ENCODE measurements at regions not wholly inside any gene's neighbourhood (a gene's known extent, or its start where the extent isn't known, plus 50 kb on each side); places are given as distances from the start of the nearest gene placed in this dataset.
A peak's percentile ranks its signal among the peaks of the same experiment; 100 is the strongest.

GRCh38 chr9:28805197-28805596 is 1231.9 kb upstream of the C9orf72 start:
- DNase-seq (ENCODE audit: low spot score) (no peak), FAIRE-seq (no peak)

GRCh38 chr9:28808042-28808441 is 1234.8 kb upstream of the C9orf72 start:
- DNase-seq (ENCODE audit: low spot score) (peak; percentile 34), FAIRE-seq (peak; percentile 72)

GRCh38 chr9:28810388-28811075 is 1237.3 kb upstream of the C9orf72 start:
- FAIRE-seq: peak; percentile 91
- peak; percentile 76 for DNase-seq (ENCODE audit: low spot score)

DNA sequence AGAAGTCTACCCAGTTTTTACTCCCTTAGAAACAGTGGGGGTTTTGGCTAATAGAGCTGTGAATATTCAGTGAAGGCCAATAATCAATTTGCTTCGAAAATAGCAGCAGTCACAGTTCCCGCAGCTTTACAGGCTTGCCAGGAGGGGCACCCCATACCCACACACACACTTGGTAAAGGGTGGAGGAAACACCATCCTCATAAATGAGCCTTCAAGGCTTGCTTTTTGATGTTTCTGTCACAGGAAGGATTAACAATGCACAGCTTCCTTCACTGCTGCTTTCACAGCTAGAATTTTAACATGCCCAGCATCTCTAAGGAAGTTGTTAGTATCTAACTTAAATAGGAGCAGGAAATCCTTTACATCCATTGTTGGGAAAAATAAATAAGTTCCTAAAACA is 1247.5 kb upstream of the C9orf72 start:
- DNase-seq (ENCODE audit: low spot score): no peak
- FAIRE-seq: no peak

GRCh38 chr9:28821240-28821639 is 1248.0 kb upstream of the C9orf72 start:
- DNase-seq (ENCODE audit: low spot score): no peak

GRCh38 chr9:28824432-28824963 is 1251.2 kb upstream of the C9orf72 start:
- no peak for DNase-seq (ENCODE audit: low spot score)
- FAIRE-seq: no peak

More at GRCh38 chr9:28821240-28821639, 1248.0 kb upstream of the C9orf72 start:
- FAIRE-seq: no peak

- DNase-seq (ENCODE audit: low spot score) (no peak), FAIRE-seq (no peak)
Observed at GRCh38 chr9:28832168-28832770, 1259.0 kb upstream of the C9orf72 start.

- no peak for FAIRE-seq
Observed at GRCh38 chr9:28834156-28834555, 1260.9 kb upstream of the C9orf72 start.

DNA sequence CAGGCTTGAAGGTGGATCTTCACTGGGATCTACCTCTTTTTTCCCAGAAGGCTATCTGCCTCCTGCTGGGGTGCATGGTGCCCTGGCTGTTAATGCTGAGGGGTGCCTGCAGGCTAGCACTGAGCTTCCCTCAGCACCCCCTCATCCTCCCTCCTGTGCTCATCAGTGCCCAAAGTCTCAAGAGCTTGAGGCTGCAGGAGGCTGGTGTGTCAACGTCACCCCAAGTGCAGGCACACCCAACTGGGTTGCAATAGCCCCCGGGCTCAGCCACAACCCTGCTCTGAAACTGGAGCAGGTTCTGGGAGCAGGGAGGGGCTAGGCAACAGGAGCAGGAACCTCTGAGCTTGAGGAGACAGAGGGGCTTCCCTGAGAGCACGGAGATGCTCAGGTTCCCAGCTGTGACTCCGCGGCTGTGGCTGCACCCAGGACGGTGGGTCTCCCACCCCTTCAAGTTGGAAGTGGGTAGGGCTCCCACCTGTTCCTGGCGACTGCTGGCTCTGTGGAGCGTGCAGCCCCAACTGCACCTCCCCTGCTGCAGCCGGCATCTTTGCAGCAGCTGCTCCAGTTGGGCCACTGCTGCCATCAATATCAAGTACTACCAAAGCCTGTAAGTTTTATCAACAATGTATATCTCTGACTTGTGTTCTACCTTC is 1266.6 kb upstream of the C9orf72 start:
- FAIRE-seq: no peak
- no peak for DNase-seq (ENCODE audit: low spot score)

More at GRCh38 chr9:28834156-28834555, 1260.9 kb upstream of the C9orf72 start:
- no peak for DNase-seq (ENCODE audit: low spot score)

- FAIRE-seq (no peak), DNase-seq (ENCODE audit: low spot score) (no peak)
Observed at GRCh38 chr9:28841775-28842174, 1268.5 kb upstream of the C9orf72 start.

GRCh38 chr9:28847331-28847730 is 1274.0 kb upstream of the C9orf72 start:
- DNase-seq (ENCODE audit: low spot score) (no peak), FAIRE-seq (no peak)

DNA sequence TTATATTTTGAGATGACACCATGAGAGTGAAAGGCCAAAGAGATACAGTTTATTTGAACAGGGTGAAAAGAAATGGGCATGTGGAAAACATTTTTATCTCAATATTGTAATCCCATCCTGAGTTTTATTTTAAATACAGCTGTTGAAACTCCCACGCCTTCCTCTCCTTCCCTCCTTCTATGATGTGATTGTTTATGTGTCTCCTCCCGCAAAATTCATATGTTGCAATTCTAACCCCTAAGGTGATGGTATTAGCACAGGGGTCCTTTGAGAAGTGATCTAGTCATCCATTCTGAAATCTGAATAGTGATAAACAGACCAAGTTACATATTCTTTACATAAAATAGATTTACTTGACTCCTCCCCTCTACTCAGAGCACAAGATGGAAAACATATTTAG is 1275.4 kb upstream of the C9orf72 start:
- no peak for FAIRE-seq
- no peak for DNase-seq (ENCODE audit: low spot score)

GRCh38 chr9:28853477-28853876 is 1280.2 kb upstream of the C9orf72 start:
- no peak for FAIRE-seq
- no peak for DNase-seq (ENCODE audit: low spot score)

DNA sequence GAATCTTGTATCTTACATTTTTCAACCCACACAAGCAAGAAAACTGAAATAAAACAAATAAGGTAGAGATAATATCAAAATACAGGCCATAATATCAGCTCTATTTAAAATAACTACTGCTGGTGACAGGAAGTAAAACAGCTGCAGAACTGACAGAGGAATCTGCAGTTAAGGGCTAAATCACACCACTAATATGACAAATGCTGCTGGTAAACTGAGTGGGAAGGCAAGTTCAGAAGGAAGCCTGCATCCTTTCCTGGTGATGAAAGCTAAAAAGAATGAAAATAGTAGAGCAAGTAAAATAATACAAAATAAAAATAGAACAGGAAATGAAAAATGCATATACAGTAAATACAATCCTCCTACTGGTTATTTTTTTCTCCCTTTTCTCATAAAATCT is 1293.7 kb upstream of the C9orf72 start:
- FAIRE-seq (no peak), DNase-seq (ENCODE audit: low spot score) (no peak)

DNA sequence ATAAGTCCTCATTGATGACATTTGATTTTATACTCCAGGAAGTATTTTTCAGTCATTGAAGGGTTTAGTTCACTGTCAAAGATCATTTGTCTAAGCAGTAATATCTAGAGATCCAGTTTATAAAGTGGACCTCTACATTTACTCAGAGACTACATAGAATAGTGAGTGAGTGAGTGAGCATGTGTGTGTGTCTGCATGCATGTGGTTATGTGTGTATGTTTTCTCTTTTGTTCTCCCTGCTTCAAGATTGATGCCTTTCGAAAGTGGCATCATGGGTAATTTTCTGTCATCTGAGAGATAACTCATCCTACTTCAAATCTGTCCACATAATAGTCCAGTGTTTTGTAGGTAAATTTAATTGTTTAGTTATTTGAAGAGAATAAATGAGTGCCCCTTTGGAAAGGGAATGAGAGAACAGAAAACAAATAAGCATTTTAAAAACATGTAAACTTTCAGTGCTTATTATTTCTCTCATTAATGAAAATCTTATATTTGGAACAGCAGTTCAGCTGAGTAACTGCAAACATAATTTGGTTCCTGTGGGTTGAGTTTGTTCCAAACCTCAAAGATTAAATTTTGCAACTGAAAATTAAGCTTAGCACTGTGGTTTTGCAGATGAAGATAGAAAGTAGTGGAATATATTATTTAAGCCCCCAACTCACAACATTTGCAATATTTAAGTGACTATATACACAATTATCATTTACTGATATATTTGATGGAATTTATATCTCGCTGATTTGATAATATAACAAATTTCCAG is 1295.1 kb upstream of the C9orf72 start:
- FAIRE-seq (no peak), DNase-seq (ENCODE audit: low spot score) (no peak)

- FAIRE-seq: no peak
- DNase-seq (ENCODE audit: low spot score): no peak
Observed at GRCh38 chr9:28882529-28882928, 1309.2 kb upstream of the C9orf72 start.

DNA sequence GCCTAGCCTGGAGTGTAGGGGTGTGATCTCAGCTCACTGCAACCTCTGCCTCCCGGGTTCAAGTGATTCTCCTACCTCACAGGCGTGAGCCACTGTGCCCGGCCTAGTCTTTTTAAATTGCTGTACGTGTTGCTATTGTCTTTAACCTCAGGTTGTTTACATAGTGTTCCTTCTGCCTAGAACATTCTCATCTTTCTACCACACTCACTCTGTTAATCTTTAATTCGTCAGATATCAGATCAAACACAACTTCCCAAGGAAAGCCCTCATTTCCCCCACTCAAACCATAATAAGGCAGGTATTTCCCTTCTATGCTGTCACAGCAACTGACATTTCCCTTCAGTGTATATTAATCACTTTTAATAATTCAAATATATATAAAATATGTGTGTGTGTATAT is 1310.0 kb upstream of the C9orf72 start:
- no peak for FAIRE-seq

GRCh38 chr9:28887188-28887884 is 1314.1 kb upstream of the C9orf72 start:
- FAIRE-seq: no peak
- no peak for DNase-seq (ENCODE audit: low spot score)

More for the DNA sequence above, 1310.0 kb upstream of the C9orf72 start:
- DNase-seq (ENCODE audit: low spot score): no peak

- FAIRE-seq (no peak), DNase-seq (ENCODE audit: low spot score) (no peak)
Observed at GRCh38 chr9:28888806-28889205, 1315.5 kb upstream of the C9orf72 start.

DNA sequence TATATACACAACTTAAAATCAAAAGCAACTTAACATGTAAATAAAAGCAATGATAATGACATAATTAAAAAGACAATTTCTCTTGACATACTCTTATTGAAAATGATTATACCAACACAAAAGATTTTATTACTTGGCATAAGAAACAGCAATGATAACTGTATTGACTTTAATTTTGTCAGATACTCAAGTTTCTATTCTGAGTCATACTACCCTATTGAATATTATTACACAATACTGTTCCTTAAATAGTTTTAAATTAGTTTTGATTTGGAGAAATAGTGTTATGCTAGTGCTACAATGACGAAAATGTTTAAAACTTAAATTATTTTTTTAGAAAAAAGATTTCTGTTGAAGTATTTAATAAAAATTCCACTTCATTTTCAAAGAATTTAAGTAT is 1319.3 kb upstream of the C9orf72 start:
- DNase-seq (ENCODE audit: low spot score): no peak
- no peak for FAIRE-seq

DNA sequence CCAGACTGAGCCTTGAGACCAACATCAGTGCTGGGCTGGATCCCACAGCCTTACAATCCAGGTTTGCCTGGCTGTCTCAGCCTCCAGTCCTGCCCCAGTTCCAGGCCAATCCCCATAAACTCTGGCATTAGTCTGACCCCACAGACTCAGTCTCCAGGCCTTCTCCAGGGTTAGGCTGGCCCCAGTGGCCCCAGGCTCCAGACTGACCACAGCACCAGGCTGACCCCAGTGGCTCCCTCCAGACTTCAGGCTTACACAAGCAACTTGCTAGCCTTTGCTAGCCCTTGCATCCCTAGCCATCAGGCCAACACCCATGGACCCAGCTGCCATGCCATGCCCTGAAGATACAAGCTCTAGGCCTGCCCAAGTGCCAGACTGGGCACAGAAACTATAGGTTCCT is 1326.0 kb upstream of the C9orf72 start:
- no peak for DNase-seq (ENCODE audit: low spot score)
- no peak for FAIRE-seq

Measured in RCC 7860 (cell line).